Neural progenitor cell (in vitro differentiated cells): ENCODE measurements at regions not wholly inside any gene's neighbourhood (a gene's known extent, or its start where the extent isn't known, plus 50 kb on each side); places are given as distances from the start of the nearest gene placed in this dataset.

Source experiments
- DNase-seq: peaks from one replicate; pipeline ENCODE4 v3.0.0-alpha.2; 2016; ENCODE audit warnings: low spot score
- H2AFZ ChIP-seq: fragments of 200-600 bp; sonication (generic); replicated peaks from 2 replicates; pipeline ENCODE4 v1.6.1; 2016; ENCODE audit warnings: antibody characterized with exemption
- H3F3A ChIP-seq: fragments of 200-600 bp; sonication (generic); 2 replicates; pipeline ENCODE4 v1.6.1; 2016; ENCODE audit warnings: antibody characterized with exemption, low read depth
- H3K27ac ChIP-seq: fragments of 200-600 bp; sonication (generic); 2 replicates; pipeline ENCODE4 v1.5.1; 2016; ENCODE audit warnings: mild to moderate bottlenecking
- H3K27me3 ChIP-seq: fragments of 200-600 bp; sonication (generic); 2 replicates; pipeline ENCODE4 v1.6.1; 2016; ENCODE audit warnings: mild to moderate bottlenecking, moderate library complexity
- H3K36me3 ChIP-seq: fragments of 200-600 bp; sonication (generic); 2 replicates; pipeline ENCODE4 v1.5.1; 2016
- H3K4me1 ChIP-seq: fragments of 200-600 bp; sonication (generic); 2 replicates; pipeline ENCODE4 v1.6.1; 2016; ENCODE audit warnings: mixed run types
- H3K4me2 ChIP-seq: fragments of 200-600 bp; sonication (generic); 2 replicates; pipeline ENCODE4 v1.6.1; 2016
- H3K4me3 ChIP-seq: fragments of 200-600 bp; sonication (generic); 2 replicates; pipeline ENCODE4 v1.5.1; 2016
- H3K79me2 ChIP-seq: fragments of 200-600 bp; sonication (generic); 2 replicates; pipeline ENCODE4 v1.6.1; 2016; ENCODE audit warnings: low read depth
- H3K9ac ChIP-seq: fragments of 200-600 bp; sonication (generic); 2 replicates; pipeline ENCODE4 v1.6.1; 2016
- H3K9me3 ChIP-seq: fragments of 200-600 bp; sonication (generic); 2 replicates; pipeline ENCODE4 v1.5.1; 2016; ENCODE audit warnings: low read depth
- H4K20me1 ChIP-seq: fragments of 200-600 bp; sonication (generic); 2 replicates; pipeline ENCODE4 v1.6.1; 2016; ENCODE audit warnings: low read depth
- H3K27ac Mint-ChIP-seq: 3 replicates; pipeline ENCODE4 v1.8.0; 2021; ENCODE audit warnings: mixed read lengths
- H3K27me3 Mint-ChIP-seq: 2 replicates; pipeline ENCODE4 v1.8.0; 2022; ENCODE audit warnings: low read depth, mild to moderate bottlenecking, inconsistent platforms, moderate library complexity, mixed read lengths; ENCODE audit not compliant: insufficient read depth
- H3K36me3 Mint-ChIP-seq: 3 replicates; pipeline ENCODE4 v1.8.0; 2021; ENCODE audit warnings: mixed read lengths
- H3K4me1 Mint-ChIP-seq: 3 replicates; pipeline ENCODE4 v1.8.0; 2021; ENCODE audit warnings: mixed read lengths
- H3K4me3 Mint-ChIP-seq: 3 replicates; pipeline ENCODE4 v1.8.0; 2021; ENCODE audit warnings: mild to moderate bottlenecking, moderate library complexity, mixed read lengths
- H3K9me3 Mint-ChIP-seq: 3 replicates; pipeline ENCODE4 v1.8.0; 2020; ENCODE audit warnings: mixed read lengths
- EZH2 ChIP-seq: fragments of 200-600 bp; sonication (generic); IDR thresholded peaks from 2 replicates; pipeline ENCODE4 v1.6.1; 2017; ENCODE audit warnings: antibody characterized with exemption, mild to moderate bottlenecking, moderate library complexity
- EZH2phosphoT487 ChIP-seq: fragments of 200-600 bp; sonication (generic); IDR thresholded peaks from 2 replicates; pipeline ENCODE4 v1.6.1; 2017; ENCODE audit warnings: antibody characterized with exemption
- TF ChIP-seq, protein P1 (sequence below): fragments of 200-600 bp; sonication (generic); IDR thresholded peaks from 2 replicates; pipeline ENCODE4 v1.5.1; 2017; ENCODE audit warnings: antibody characterized with exemption, mild to moderate bottlenecking

DNA sequence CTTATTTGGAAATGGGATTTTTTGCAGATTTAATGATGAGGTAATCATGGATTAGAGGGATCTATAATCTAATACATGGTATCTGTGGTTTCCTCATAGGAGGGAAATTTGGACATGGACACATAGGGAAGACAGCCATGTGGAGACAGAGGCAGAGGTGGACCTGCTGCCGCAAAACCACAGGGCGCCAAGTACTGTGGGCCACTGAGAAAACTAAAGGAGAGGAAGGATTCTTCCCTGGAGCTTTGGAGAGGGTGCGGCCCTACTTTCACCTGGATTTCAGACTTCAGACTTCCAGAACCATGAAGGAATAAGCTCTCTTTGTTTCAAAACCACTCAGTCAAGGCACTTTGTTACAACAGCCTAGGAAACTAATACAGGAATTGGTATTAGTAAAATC, 149.4 kb upstream of the AKR1E2 start:
- no peak overlapping the region for H3K4me2 ChIP-seq
- TF ChIP-seq EZH2 (no peak), EZH2phosphoT487 (no peak)
- TF ChIP-seq, protein P1, sequence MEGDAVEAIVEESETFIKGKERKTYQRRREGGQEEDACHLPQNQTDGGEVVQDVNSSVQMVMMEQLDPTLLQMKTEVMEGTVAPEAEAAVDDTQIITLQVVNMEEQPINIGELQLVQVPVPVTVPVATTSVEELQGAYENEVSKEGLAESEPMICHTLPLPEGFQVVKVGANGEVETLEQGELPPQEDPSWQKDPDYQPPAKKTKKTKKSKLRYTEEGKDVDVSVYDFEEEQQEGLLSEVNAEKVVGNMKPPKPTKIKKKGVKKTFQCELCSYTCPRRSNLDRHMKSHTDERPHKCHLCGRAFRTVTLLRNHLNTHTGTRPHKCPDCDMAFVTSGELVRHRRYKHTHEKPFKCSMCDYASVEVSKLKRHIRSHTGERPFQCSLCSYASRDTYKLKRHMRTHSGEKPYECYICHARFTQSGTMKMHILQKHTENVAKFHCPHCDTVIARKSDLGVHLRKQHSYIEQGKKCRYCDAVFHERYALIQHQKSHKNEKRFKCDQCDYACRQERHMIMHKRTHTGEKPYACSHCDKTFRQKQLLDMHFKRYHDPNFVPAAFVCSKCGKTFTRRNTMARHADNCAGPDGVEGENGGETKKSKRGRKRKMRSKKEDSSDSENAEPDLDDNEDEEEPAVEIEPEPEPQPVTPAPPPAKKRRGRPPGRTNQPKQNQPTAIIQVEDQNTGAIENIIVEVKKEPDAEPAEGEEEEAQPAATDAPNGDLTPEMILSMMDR: no peak
- H3K4me3 ChIP-seq: no peak overlapping the region
- H3K27me3 ChIP-seq: no peaks in the 10 kb centered on the region
- H3K4me1 ChIP-seq: no peaks in the 10 kb centered on the region
- H3F3A ChIP-seq: no peaks in the 10 kb centered on the region
- no peaks in the 10 kb centered on the region for H3K36me3 ChIP-seq
- Mint-ChIP-seq H3K4me1 (no peaks in the 10 kb centered on the region), H3K27ac (no peak overlapping the region), H3K9me3 (no peaks in the 10 kb centered on the region), H3K27me3 (no peaks in the 10 kb centered on the region), H3K4me3 (no peak overlapping the region), H3K36me3 (no peaks in the 10 kb centered on the region)
- no peak overlapping the region for H2AFZ ChIP-seq
- no peaks in the 10 kb centered on the region for H4K20me1 ChIP-seq
- no peak overlapping the region for H3K9ac ChIP-seq
- H3K9me3 ChIP-seq: no peaks in the 10 kb centered on the region
- DNase-seq: no peak
- H3K79me2 ChIP-seq: no peaks in the 10 kb centered on the region
- H3K27ac ChIP-seq: no peak overlapping the region

DNA sequence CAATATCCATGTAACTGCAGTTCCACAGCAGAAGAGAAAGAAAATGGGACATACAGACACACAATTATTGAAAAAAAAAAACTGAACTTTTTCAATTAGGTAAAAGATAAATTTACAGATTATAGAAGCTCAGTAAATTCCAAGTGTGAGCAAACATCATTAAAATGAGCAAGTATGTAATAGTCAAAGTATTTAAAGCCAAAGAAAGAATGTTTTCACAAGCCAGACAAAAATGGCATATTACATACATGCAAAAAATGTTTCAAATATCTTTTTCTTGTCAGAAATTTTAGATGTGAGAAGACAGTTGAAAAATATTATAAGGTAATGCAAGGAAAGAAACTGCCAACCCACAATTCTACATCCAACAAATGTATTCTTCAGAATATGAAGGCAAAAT, 150.2 kb upstream of the AKR1E2 start:
- DNase-seq: no peak
- H3K9me3 ChIP-seq: no peaks in the 10 kb centered on the region
- no peak overlapping the region for H3K27ac ChIP-seq
- no peaks in the 10 kb centered on the region for H3K9me3 Mint-ChIP-seq
- H3K9ac ChIP-seq: no peak overlapping the region
- H3K4me1 Mint-ChIP-seq: no peaks in the 10 kb centered on the region
- H3K36me3 ChIP-seq: no peaks in the 10 kb centered on the region
- no peaks in the 10 kb centered on the region for H3K27me3 ChIP-seq
- H3F3A ChIP-seq: no peaks in the 10 kb centered on the region
- no peak overlapping the region for H3K4me3 ChIP-seq
- H2AFZ ChIP-seq: no peak overlapping the region
- no peak overlapping the region for H3K4me2 ChIP-seq
- H3K27me3 Mint-ChIP-seq: no peaks in the 10 kb centered on the region
- no peak for TF ChIP-seq EZH2phosphoT487
- TF ChIP-seq, protein P1: no peak
- TF ChIP-seq EZH2: no peak
- H3K4me3 Mint-ChIP-seq: no peak overlapping the region
- H4K20me1 ChIP-seq: no peaks in the 10 kb centered on the region
- H3K27ac Mint-ChIP-seq: no peak overlapping the region
- H3K36me3 Mint-ChIP-seq: no peaks in the 10 kb centered on the region
- no peaks in the 10 kb centered on the region for H3K4me1 ChIP-seq
- H3K79me2 ChIP-seq: no peaks in the 10 kb centered on the region

DNA sequence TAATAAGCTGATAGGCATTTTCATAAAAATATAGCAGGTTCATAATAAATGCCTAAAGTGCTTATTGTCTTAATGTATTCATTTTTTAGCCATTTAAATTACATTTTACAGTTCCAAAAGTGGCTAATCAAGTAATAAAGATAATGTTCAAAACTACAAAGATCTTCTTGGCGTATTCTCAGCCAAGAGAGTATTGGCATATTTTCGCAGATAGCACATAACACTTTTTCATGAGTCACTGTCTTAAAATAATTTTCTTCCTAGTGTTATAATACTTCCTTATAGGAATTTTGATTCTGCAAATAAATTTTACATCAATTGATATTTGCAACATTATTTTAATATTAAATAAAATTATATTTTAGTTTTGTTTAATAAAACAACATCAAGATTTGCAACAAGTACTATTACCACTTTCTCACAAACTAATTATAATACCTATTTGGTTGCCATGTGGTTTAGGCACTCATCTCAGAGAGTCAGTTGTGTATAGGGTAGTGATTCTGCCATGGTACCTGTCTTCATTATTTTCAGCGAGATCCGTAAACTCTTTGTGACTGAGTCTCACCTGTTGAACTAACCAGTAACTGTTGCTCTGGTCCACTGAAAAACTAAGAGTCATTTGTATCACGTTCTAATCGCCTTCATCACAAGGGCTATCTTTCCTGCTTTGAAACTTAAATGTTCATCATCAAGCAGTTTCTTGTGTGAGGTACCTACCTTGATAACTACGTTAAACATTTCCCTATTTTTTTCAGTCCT, 152.5 kb upstream of the AKR1E2 start:
- no peaks in the 10 kb centered on the region for H3K27me3 Mint-ChIP-seq
- Histone ChIP-seq H3K36me3 (no peaks in the 10 kb centered on the region), H3K9me3 (no peaks in the 10 kb centered on the region), H3F3A (no peaks in the 10 kb centered on the region), H3K27ac (no peak overlapping the region), H3K4me3 (no peak overlapping the region), H3K27me3 (no peaks in the 10 kb centered on the region), H3K79me2 (no peaks in the 10 kb centered on the region), H2AFZ (no peak overlapping the region), H3K4me1 (no peaks in the 10 kb centered on the region), H3K4me2 (no peak overlapping the region), H4K20me1 (no peaks in the 10 kb centered on the region), H3K9ac (no peak overlapping the region)
- H3K9me3 Mint-ChIP-seq: peaks cover 3% of the 10 kb centered on the region
- no peaks in the 10 kb centered on the region for H3K36me3 Mint-ChIP-seq
- H3K4me1 Mint-ChIP-seq: no peaks in the 10 kb centered on the region
- H3K27ac Mint-ChIP-seq: no peak overlapping the region
- no peak for DNase-seq
- no peak overlapping the region for H3K4me3 Mint-ChIP-seq
- TF ChIP-seq, protein P1: no peak
- TF ChIP-seq EZH2: no peak
- TF ChIP-seq EZH2phosphoT487: no peak
